K562 (cell line): ENCODE measurements at regions not wholly inside any gene's neighbourhood (a gene's known extent, or its start where the extent isn't known, plus 50 kb on each side); places are given as distances from the start of the nearest gene placed in this dataset.

Source experiments
- ATAC-seq: fragments of 200-7000 bp; cut with Tn5 transposase; 3 replicates; pipeline ENCODE4 v1.9.1; 2020; ENCODE audit warnings: moderate library complexity
- BruUV-seq: library from RNA; stranded (reverse); fragments of 400-500 nt; replicated peaks from 2 replicates; lab custom pipeline; 2021; lab: Mats Ljungman, UMichigan
- CTCF ChIA-PET: fragments of 300-600 bp; formaldehyde crosslinking; extraction: SDS; loops from one replicate; lab custom pipeline; 2021; ENCODE audit warnings: low intra/inter-chr PET ratio; lab: Yijun Ruan, JAX
- POLR2A ChIA-PET: fragments of 300-600, 350-650 bp; sonication (Branson Sonifier 250); formaldehyde crosslinking; extraction: SDS; loops from one replicate; lab custom pipeline; 2021; ENCODE audit warnings: antibody characterized with exemption, inconsistent platforms; lab: Yijun Ruan, JAX
- DNase-seq, 4 experiments: peaks; one replicate each; pipeline versions ENCODE4 v3.0.0 to v3.0.0-alpha.2; 2011 to 2018; ENCODE audit warnings: low spot score in 3 of 4, mixed read lengths in 3 of 4; ENCODE audit errors: extremely low read depth in 1 of 4
- FAIRE-seq: peaks from 2 replicates; lab custom pipeline; 2011; peaks lifted over from hg19 to GRCh38; lab: Jason Lieb, UNC
- H2AFZ ChIP-seq: 2 replicates; pipeline ENCODE4 v1.6.0; 2011; ENCODE audit warnings: low read depth, low read length, control low read depth, inconsistent platforms
- H3K27ac ChIP-seq: fragments of 200-600 bp; 3 replicates; pipeline ENCODE4 v1.8.0; 2011; ENCODE audit warnings: low read depth, mild to moderate bottlenecking, control low read depth, inconsistent platforms, low read length, moderate library complexity, mixed read lengths; ENCODE audit errors: extremely low read depth
- H3K27me3 ChIP-seq, 2 experiments: fragments of 300-600 bp in 1 of 2; 2 replicates in 1 of 2; 3 replicates in 1 of 2; pipeline versions ENCODE4 v1.6.0 to v1.8.0; 2011; ENCODE audit warnings: inconsistent platforms in 2 of 2, low read length in 2 of 2, mild to moderate bottlenecking in 1 of 2, mixed read lengths in 1 of 2, moderate library complexity in 1 of 2; ENCODE audit not compliant: control insufficient read depth in 2 of 2, insufficient read depth in 2 of 2
- H3K36me3 ChIP-seq: fragments of 300-600 bp; 3 replicates; pipeline ENCODE4 v1.8.0; 2011; ENCODE audit warnings: mild to moderate bottlenecking, low read length, inconsistent platforms; ENCODE audit not compliant: control insufficient read depth, insufficient read depth
- H3K4me1 ChIP-seq, 2 experiments: fragments of 200-600 bp in 1 of 2; replicated peaks in 1 of 2; 2 replicates in 1 of 2; 3 replicates in 1 of 2; pipeline versions ENCODE4 v1.5.1 to v1.8.0; 2011; ENCODE audit warnings: inconsistent platforms in 2 of 2, low read length in 2 of 2, mild to moderate bottlenecking in 1 of 2, mixed read lengths in 1 of 2, moderate library complexity in 1 of 2; ENCODE audit not compliant: control insufficient read depth in 2 of 2, insufficient read depth in 2 of 2
- H3K4me2 ChIP-seq: 2 replicates; pipeline ENCODE4 v1.6.1; 2011; ENCODE audit warnings: low read length, control low read depth, inconsistent platforms, mixed read lengths; ENCODE audit not compliant: insufficient read depth
- H3K4me3 ChIP-seq: fragments of 200-600 bp; sonication (generic), shearing (Covaris generic); 2 replicates; pipeline ENCODE4 v1.5.1; 2016; ENCODE audit warnings: control low read depth, inconsistent platforms
- H3K79me2 ChIP-seq: fragments of 200-600 bp; 3 replicates; pipeline ENCODE4 v1.8.0; 2011; ENCODE audit warnings: low read length, inconsistent platforms; ENCODE audit not compliant: control insufficient read depth, insufficient read depth
- H3K9ac ChIP-seq, 2 experiments: 2 replicates each; pipeline versions ENCODE4 v1.6.0 to v1.6.1; 2011; ENCODE audit warnings: low read depth in 2 of 2, low read length in 2 of 2, control low read depth in 1 of 2, inconsistent platforms in 1 of 2, mild to moderate bottlenecking in 1 of 2, mixed read lengths in 1 of 2; ENCODE audit not compliant: insufficient read depth in 1 of 2
- H3K9me1 ChIP-seq: one replicate; pipeline ENCODE4 v1.6.0; 2011; ENCODE audit warnings: inconsistent platforms, mild to moderate bottlenecking, low read length, moderate library complexity; ENCODE audit not compliant: control insufficient read depth, insufficient read depth
- H3K9me3 ChIP-seq: replicated peaks from 2 replicates; pipeline ENCODE4 v1.5.1; 2011; ENCODE audit warnings: low read depth, low read length, inconsistent platforms; ENCODE audit not compliant: control insufficient read depth, insufficient read depth
- H4K20me1 ChIP-seq: replicated peaks from 2 replicates; pipeline ENCODE4 v1.6.1; 2011; ENCODE audit warnings: low read length, inconsistent platforms, mixed read lengths; ENCODE audit not compliant: control insufficient read depth, insufficient read depth
- ASH1L ChIP-seq: fragments of 450-650 bp; IDR thresholded peaks from 2 replicates; pipeline ENCODE4 v1.6.1; 2018; ENCODE audit warnings: borderline replicate concordance, mild to moderate bottlenecking, low read depth; ENCODE audit not compliant: partially characterized antibody
- CREB3L1 ChIP-seq: fragments of 450-650 bp; IDR thresholded peaks from 2 replicates; pipeline ENCODE4 v1.6.1; 2014; ENCODE audit warnings: low read depth, mild to moderate bottlenecking, moderate library complexity, borderline replicate concordance
- FOSL1 ChIP-seq: fragments of 200-800 bp; sonication (Bioruptor generic); conservative IDR thresholded peaks from 2 replicates; pipeline ENCODE4 v1.6.1; 2016; ENCODE audit warnings: missing genetic modification characterization, missing compliant biosample characterization
- HCFC1 ChIP-seq: IDR thresholded peaks from 2 replicates; pipeline ENCODE4 v1.6.1; 2012; ENCODE audit warnings: low read depth, low read length, improper control_type of control experiment
- NFATC3 ChIP-seq: fragments of 450-650 bp; IDR thresholded peaks from 2 replicates; pipeline ENCODE4 v1.6.1; 2017; ENCODE audit warnings: mild to moderate bottlenecking
- PREB ChIP-seq: sonication (generic); formaldehyde crosslinking; IDR thresholded peaks from 2 replicates; pipeline ENCODE4 v1.8.1; 2023; ENCODE audit warnings: mild to moderate bottlenecking, missing genetic modification reagents
- SRSF1 ChIP-seq: fragments of 200-400 bp; formaldehyde crosslinking; IDR thresholded peaks from 2 replicates; pipeline ENCODE4 v1.6.1; 2017; ENCODE audit warnings: mild to moderate bottlenecking, low read depth, low read length, moderate library complexity
- TFE3 ChIP-seq: fragments of 450-650 bp; formaldehyde crosslinking; IDR thresholded peaks from 2 replicates; pipeline ENCODE4 v1.4.0; 2020; ENCODE audit warnings: mild to moderate bottlenecking, mixed read lengths
- ZBTB2 ChIP-seq: fragments of 450-650 bp; IDR thresholded peaks from 2 replicates; pipeline ENCODE4 v1.6.1; 2016; ENCODE audit warnings: antibody characterized with exemption
- ZNF398 ChIP-seq: fragments of 250-450 bp; sonication (Bioruptor Pico); IDR thresholded peaks from 2 replicates; pipeline ENCODE4 v1.8.0; 2021; ENCODE audit warnings: moderate library complexity, mild to moderate bottlenecking, inconsistent platforms
- ZNF717 ChIP-seq: fragments of 250-450 bp; sonication (Bioruptor Pico); IDR thresholded peaks from 2 replicates; pipeline ENCODE4 v1.5.0; 2021
- WGBS: fragments of 100-300 bp; shearing (Covaris generic); methylation state at CpG from one replicate; pipeline ENCODE4 v1.1.6; 2016; ENCODE audit warnings: low coverage, mixed read lengths; ENCODE audit not compliant: insufficient coverage; ENCODE audit errors: missing lambda C conversion rate; 5-methylcytosine and 5-hydroxymethylcytosine counted together
- in situ Hi-C: fragments of 300-500 bp; cut with MboI; formaldehyde crosslinking; loops from 4 replicates; pipeline ENCODE4 v1.15.0; 2018; ENCODE audit warnings: inconsistent platforms, mixed read lengths
- intact Hi-C: fragments of 100-400 bp; cut with micrococcal nuclease; formaldehyde crosslinking; loops from 2 replicates; pipeline ENCODE4 v1.14.2; 2022

- WGBS = 0% methylated on average over 3 of the region's 3 CpGs
- H3K79me2 ChIP-seq = no peaks in the 10 kb centered on the region
- no peaks in the 10 kb centered on the region for H4K20me1 ChIP-seq
- no TSS peak for BruUV-seq
- in situ Hi-C loops (no loop called here), intact Hi-C loops (no loop called here)
- H3K27me3 ChIP-seq = no peaks in the 10 kb centered on the region
- H3K9me1 ChIP-seq = no peaks in the 10 kb centered on the region
- H3K27ac ChIP-seq = no peak overlapping the region
- CTCF ChIA-PET = no interaction called here
- no peaks in the 10 kb centered on the region for H3K36me3 ChIP-seq
- H3K9ac ChIP-seq = no peak overlapping the region
- no peak for ATAC-seq
- FAIRE-seq = no peak
- DNase-seq = no peak
- H3K4me3 ChIP-seq = no peak overlapping the region
- H3K9me3 ChIP-seq = no peaks in the 10 kb centered on the region
- H2AFZ ChIP-seq = no peak overlapping the region
- no peak for TF ChIP-seq ZNF717
- TF ChIP-seq PREB (CRISPR knock-in tag) = no peak
- TF ChIP-seq ZBTB2 = no peak
- TF ChIP-seq TFE3 = no peak
- no peak for TF ChIP-seq ZNF398 (CRISPR knock-in tag)
- no peak for TF ChIP-seq SRSF1
- TF ChIP-seq HCFC1 = no peak
- no peak for TF ChIP-seq NFATC3
- TF ChIP-seq FOSL1 = no peak
- no peak for TF ChIP-seq CREB3L1
- TF ChIP-seq ASH1L = no peak
- H3K4me2 ChIP-seq = no peak overlapping the region
- POLR2A ChIA-PET = no interaction called here
- H3K4me1 ChIP-seq = no peaks in the 10 kb centered on the region
These were observed 374.3 kb downstream of the INHBA start for GRCh38 chr7:41328544-41328943.
